Activated gamma-delta T cell treated with Interleukin-2 at 50 U/mL for 16 hours (primary cell): ENCODE measurements at regions not wholly inside any gene's neighbourhood (a gene's known extent, or its start where the extent isn't known, plus 50 kb on each side); places are given as distances from the start of the nearest gene placed in this dataset.
A peak's percentile ranks its signal among the peaks of the same experiment; 100 is the strongest.

Experiments used
- DNase-seq: peaks from one replicate; pipeline ENCODE4 v3.0.0-alpha.2; 2020

- no peak for DNase-seq
Observed at GRCh38 chr18:23350188-23350587, 102.9 kb upstream of the RIOK3 start.

GRCh38 chr18:23351521-23351920, 101.6 kb upstream of the RIOK3 start:
- no peak for DNase-seq

GRCh38 chr18:23352042-23352441, 101.0 kb upstream of the RIOK3 start:
- DNase-seq: no peak

GRCh38 chr18:23353459-23353858, 99.6 kb upstream of the RIOK3 start:
- DNase-seq: no peak

- DNase-seq: no peak
Observed at GRCh38 chr18:23354625-23355024, 98.5 kb upstream of the RIOK3 start.

GRCh38 chr18:23355206-23355605, 97.9 kb upstream of the RIOK3 start:
- no peak for DNase-seq

GRCh38 chr18:23356424-23356823, 96.7 kb upstream of the RIOK3 start:
- DNase-seq: no peak

- DNase-seq: no peak
Observed at GRCh38 chr18:23356915-23357601, 96.0 kb upstream of the RIOK3 start.

GRCh38 chr18:23357996-23358594, 95.0 kb upstream of the RIOK3 start:
- DNase-seq: no peak

GRCh38 chr18:23359421-23359820, 93.7 kb upstream of the RIOK3 start:
- DNase-seq: no peak

- DNase-seq: no peak
Observed at GRCh38 chr18:23363865-23364570, 89.1 kb upstream of the RIOK3 start.

DNA sequence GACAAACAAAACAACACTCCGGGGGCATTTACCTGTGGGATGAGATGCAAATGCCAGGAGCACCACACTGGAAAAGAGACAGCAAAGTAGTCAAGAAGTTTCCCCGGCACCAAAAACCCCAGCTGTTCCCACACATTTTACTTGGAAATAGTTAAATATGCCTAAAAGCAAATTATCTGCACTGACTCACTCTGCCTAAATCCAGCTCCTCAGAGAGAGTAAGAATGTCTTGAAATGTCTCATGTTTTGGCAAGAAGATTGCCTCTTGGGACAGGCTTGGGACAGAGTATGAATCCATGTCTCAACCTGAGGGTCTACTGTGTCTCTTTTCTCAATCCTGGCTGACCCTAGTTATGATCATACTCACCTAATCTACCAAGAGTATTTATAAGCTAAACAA, 87.5 kb upstream of the RIOK3 start:
- no peak for DNase-seq

- DNase-seq: no peak
Observed at GRCh38 chr18:23369266-23369665, 83.8 kb upstream of the RIOK3 start.

GRCh38 chr18:23373570-23373969, 79.5 kb upstream of the RIOK3 start:
- DNase-seq: no peak

DNA sequence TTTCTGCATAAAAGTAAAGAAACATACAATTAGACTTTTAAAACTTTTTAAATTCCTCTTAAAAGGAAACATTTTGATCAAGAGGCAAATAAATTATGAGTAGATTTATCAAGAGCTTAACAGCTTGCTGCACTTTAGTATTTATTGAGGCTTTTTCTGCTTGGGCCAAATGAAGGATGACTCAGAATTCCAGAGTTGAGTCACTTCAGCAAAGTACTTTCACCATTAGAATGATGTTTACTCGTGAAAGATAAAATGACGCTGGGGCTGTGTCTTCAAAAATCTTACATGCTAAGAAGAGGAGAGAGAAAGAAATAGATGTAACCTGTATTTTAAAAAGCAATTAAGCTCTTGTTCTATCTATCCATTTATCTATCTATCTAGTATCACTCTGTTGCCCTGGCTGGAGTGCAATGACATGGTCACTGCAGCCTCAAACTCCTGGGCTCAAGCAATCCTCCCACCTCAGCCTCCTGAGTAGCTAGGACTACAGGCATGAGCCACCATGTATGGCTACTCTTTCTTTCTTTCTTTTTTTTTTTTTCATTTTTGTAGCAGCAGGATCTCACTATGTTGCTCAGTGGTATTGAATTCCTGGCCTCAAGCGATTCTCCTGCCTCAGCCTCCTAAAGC, 75.3 kb upstream of the RIOK3 start:
- no peak for DNase-seq

DNA sequence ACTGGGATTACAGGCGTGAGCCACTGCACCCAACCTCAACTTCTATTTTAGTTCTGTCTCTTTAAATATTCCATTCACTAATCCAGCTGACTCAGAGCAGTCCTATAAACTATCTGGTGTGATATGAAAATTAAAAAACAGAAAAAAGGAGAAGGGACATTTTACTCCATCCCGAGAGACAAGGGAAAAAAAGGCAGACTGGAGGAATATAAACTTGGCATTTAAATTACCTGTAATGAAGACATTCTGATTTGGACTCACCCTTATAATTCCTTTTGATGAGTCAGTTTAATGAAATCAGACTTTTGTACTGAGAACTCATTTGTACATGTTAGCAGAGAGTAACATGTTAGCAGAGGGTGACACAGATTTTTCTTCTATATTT, 74.8 kb upstream of the RIOK3 start:
- DNase-seq: no peak

- no peak for DNase-seq
Observed at GRCh38 chr18:23380001-23380550, 73.0 kb upstream of the RIOK3 start.

- no peak for DNase-seq
Observed at GRCh38 chr18:23380817-23381216, 72.3 kb upstream of the RIOK3 start.

DNA sequence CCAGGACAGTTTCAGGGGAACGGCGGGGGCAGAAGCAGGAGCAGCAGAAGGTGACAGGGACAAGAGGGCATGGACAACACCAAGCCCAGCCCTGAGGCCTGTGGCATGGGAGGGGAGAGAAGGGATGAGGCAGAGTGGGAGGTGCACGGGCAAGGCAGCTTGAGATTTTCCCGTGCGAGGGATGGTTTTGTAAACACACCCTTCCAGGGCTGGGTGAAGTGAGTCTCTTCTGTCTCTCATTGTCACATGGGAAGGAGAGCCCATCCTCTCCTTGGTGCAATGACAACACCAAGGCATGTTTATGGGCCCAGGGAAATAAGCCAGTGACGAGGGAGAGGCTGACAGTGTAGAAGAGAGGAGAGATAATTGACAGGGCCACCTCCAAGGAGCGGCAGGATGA, 69.6 kb upstream of the RIOK3 start:
- no peak for DNase-seq

DNA sequence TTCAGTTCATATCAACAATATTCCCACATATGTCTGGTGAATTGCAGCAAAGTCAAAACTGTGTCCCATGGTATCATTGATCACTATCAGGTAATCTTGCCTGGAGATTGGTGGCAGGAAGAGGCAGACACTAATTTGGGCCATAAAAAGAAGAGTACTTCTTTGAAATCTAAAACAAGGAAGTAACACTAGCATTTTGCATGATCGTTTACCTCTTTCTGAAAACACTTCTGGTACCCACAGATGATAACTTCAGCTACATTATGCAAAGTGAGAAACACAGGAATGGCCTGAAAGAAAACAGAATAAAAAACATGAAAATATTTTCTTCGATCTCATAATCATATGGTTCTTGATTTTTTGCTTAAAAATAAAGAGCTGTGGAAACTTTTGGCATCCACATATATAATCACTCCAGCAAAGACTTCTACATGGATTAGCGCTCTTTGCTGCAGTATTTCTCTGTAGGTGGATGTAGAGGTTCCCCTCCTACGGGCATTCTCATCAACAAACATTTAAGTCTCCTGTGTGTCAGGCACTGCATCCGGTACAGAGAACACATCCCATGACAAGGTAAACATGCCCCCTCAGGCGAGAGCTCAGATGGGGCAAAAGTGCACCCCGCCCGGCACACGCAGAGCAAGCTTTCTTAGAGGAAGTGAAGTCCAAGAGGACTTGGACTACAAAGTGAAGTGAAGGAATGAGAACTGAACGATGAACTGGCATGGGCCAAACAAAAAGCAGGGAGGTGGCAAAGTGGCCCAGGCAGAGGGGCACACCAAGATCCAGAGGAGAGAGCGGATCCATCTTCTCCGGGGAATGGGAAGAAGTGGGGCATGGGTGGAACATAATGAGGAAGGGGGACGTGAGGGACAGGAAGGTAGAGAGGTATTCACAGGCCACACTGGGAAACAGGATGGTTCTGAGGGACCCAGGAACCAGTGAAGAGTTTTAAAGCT, 68.0 kb upstream of the RIOK3 start:
- DNase-seq: peak; percentile 8

- no peak for DNase-seq
Observed at GRCh38 chr18:23386317-23386716, 66.8 kb upstream of the RIOK3 start.

GRCh38 chr18:23387265-23387664, 65.8 kb upstream of the RIOK3 start:
- no peak for DNase-seq
